IMR-90 (cell line): ENCODE measurements at regions not wholly inside any gene's neighbourhood (a gene's known extent, or its start where the extent isn't known, plus 50 kb on each side); places are given as distances from the start of the nearest gene placed in this dataset.

ENCODE experiments used
- ATAC-seq: fragments of 200-7000 bp; cut with Tn5 transposase; 2 replicates; pipeline ENCODE4 v1.9.1; 2020; ENCODE audit warnings: low read depth, mild to moderate bottlenecking, moderate library complexity
- BruUV-seq: library from RNA; stranded (reverse); fragments of 400-500 nt; replicated peaks from 2 replicates; lab custom pipeline; 2021; lab: Mats Ljungman, UMichigan
- CTCF ChIA-PET: fragments of 300-600 bp; formaldehyde crosslinking; extraction: SDS; loops from one replicate; lab custom pipeline; 2021; ENCODE audit warnings: antibody characterized with exemption; lab: Yijun Ruan, JAX
- POLR2A ChIA-PET: fragments of 300-600 bp; sonication (Branson Sonifier 250); formaldehyde crosslinking; loops from one replicate; lab custom pipeline; 2022; ENCODE audit warnings: antibody characterized with exemption; ENCODE audit not compliant: unreplicated experiment; lab: Charles Lee
- DNase-seq: peaks from one replicate; pipeline ENCODE4 v3.0.0; 2013
- H2AFZ ChIP-seq: replicated peaks from 2 replicates; pipeline ENCODE3; 2013; ENCODE audit warnings: low read length, mild to moderate bottlenecking; ENCODE audit not compliant: poor library complexity
- H2AK5ac ChIP-seq: 2 replicates; pipeline ENCODE4 v1.6.1; 2013; ENCODE audit warnings: low read depth, low read length, inconsistent platforms
- H2AK9ac ChIP-seq: replicated peaks from 2 replicates; pipeline ENCODE3; 2013; ENCODE audit warnings: mild to moderate bottlenecking, low read depth, low read length, moderate library complexity; ENCODE audit not compliant: poor library complexity
- H2BK120ac ChIP-seq: 2 replicates; pipeline ENCODE4 v1.6.1; 2013; ENCODE audit warnings: low read depth, low read length, inconsistent platforms
- H2BK15ac ChIP-seq: 3 replicates; pipeline ENCODE4 v1.6.1; 2013; ENCODE audit warnings: low read depth, low read length, inconsistent platforms
- H2BK20ac ChIP-seq: 2 replicates; pipeline ENCODE4 v1.6.1; 2013; ENCODE audit warnings: low read depth, mild to moderate bottlenecking, inconsistent platforms, low read length, moderate library complexity
- H2BK5ac ChIP-seq: 2 replicates; pipeline ENCODE4 v1.6.1; 2013; ENCODE audit warnings: mild to moderate bottlenecking, low read depth, low read length, inconsistent platforms; ENCODE audit not compliant: poor library complexity, severe bottlenecking
- H3K14ac ChIP-seq: replicated peaks from 2 replicates; pipeline ENCODE4 v1.6.1; 2013; ENCODE audit warnings: low read depth, low read length, inconsistent platforms
- H3K18ac ChIP-seq: 2 replicates; pipeline ENCODE4 v1.6.1; 2013; ENCODE audit warnings: low read depth, low read length, control low read depth
- H3K23ac ChIP-seq: 2 replicates; pipeline ENCODE4 v1.6.1; 2013; ENCODE audit warnings: low read depth, low read length, inconsistent platforms
- H3K27ac ChIP-seq: 2 replicates; pipeline ENCODE4 v1.5.1; 2013; ENCODE audit warnings: mild to moderate bottlenecking, control low read depth, low read length; ENCODE audit not compliant: insufficient read depth
- H3K27me3 ChIP-seq: 2 replicates; pipeline ENCODE4 v1.6.1; 2013; ENCODE audit warnings: low read length; ENCODE audit not compliant: control insufficient read depth, insufficient read depth
- H3K36me3 ChIP-seq: 2 replicates; pipeline ENCODE4 v1.6.1; 2013; ENCODE audit warnings: low read length, mixed read lengths; ENCODE audit not compliant: control insufficient read depth, insufficient read depth
- H3K4ac ChIP-seq: 2 replicates; pipeline ENCODE4 v1.6.1; 2013; ENCODE audit warnings: low read depth, low read length, inconsistent platforms
- H3K4me1 ChIP-seq: 2 replicates; pipeline ENCODE4 v1.6.1; 2013; ENCODE audit warnings: low read length, mixed read lengths; ENCODE audit not compliant: control insufficient read depth, insufficient read depth
- H3K4me2 ChIP-seq: 2 replicates; pipeline ENCODE4 v1.6.1; 2013; ENCODE audit warnings: low read depth, mild to moderate bottlenecking, control low read depth, low read length, moderate library complexity
- H3K4me3 ChIP-seq: 2 replicates; pipeline ENCODE4 v1.5.1; 2013; ENCODE audit warnings: low read depth, mild to moderate bottlenecking, control low read depth, low read length, moderate library complexity; ENCODE audit not compliant: insufficient read depth
- H3K56ac ChIP-seq: 2 replicates; pipeline ENCODE4 v1.6.1; 2013; ENCODE audit warnings: low read length, inconsistent platforms; ENCODE audit not compliant: insufficient read depth; ENCODE audit errors: extremely low read depth
- H3K79me1 ChIP-seq, 2 experiments: 2 replicates each; pipeline ENCODE4 v1.6.1; 2013; ENCODE audit warnings: low read length in 2 of 2, inconsistent platforms in 1 of 2, low read depth in 1 of 2
- H3K9ac ChIP-seq: 2 replicates; pipeline ENCODE4 v1.6.1; 2013; ENCODE audit warnings: low read depth, low read length, control low read depth
- H3K9me1 ChIP-seq: 2 replicates; pipeline ENCODE4 v1.6.1; 2013; ENCODE audit warnings: low read length, inconsistent platforms; ENCODE audit not compliant: insufficient read depth
- H3K9me3 ChIP-seq: 2 replicates; pipeline ENCODE4 v1.6.1; 2013; ENCODE audit warnings: low read length; ENCODE audit not compliant: control insufficient read depth, insufficient read depth
- H4K20me1 ChIP-seq: 2 replicates; pipeline ENCODE4 v1.6.1; 2013; ENCODE audit warnings: low read length, inconsistent platforms; ENCODE audit not compliant: insufficient read depth
- H4K5ac ChIP-seq: 2 replicates; pipeline ENCODE4 v1.6.1; 2013; ENCODE audit warnings: mild to moderate bottlenecking, low read depth, low read length, control low read depth
- H4K8ac ChIP-seq, 2 experiments: 2 replicates each; pipeline ENCODE4 v1.6.1; 2013; ENCODE audit warnings: low read depth in 2 of 2, low read length in 2 of 2, control low read depth in 1 of 2, inconsistent platforms in 1 of 2
- H4K91ac ChIP-seq: 2 replicates; pipeline ENCODE4 v1.6.1; 2013; ENCODE audit warnings: low read depth, low read length, inconsistent platforms; ENCODE audit not compliant: insufficient read depth
- BHLHE40 ChIP-seq: fragments of 150-350 bp; IDR thresholded peaks from 2 replicates; pipeline ENCODE4 v1.6.1; 2016; ENCODE audit warnings: mild to moderate bottlenecking, low read depth, low read length
- CEBPB ChIP-seq: IDR thresholded peaks from 2 replicates; pipeline ENCODE4 v1.6.1; 2012; ENCODE audit warnings: low read depth, low read length, improper control_type of control experiment
- CHD1 ChIP-seq: IDR thresholded peaks from 2 replicates; pipeline ENCODE4 v1.6.1; 2012; ENCODE audit warnings: low read depth, low read length, improper control_type of control experiment
- FOS ChIP-seq: fragments of 150-350 bp; IDR thresholded peaks from 2 replicates; pipeline ENCODE4 v1.6.1; 2016; ENCODE audit warnings: low read depth, low read length
- MAFK ChIP-seq: IDR thresholded peaks from 2 replicates; pipeline ENCODE4 v1.6.1; 2012; ENCODE audit warnings: low read depth, low read length, improper control_type of control experiment
- MAZ ChIP-seq: IDR thresholded peaks from 2 replicates; pipeline ENCODE4 v1.6.1; 2012; ENCODE audit warnings: low read depth, mild to moderate bottlenecking, low read length, improper control_type of control experiment, moderate library complexity, borderline replicate concordance
- MXI1 ChIP-seq: IDR thresholded peaks from 2 replicates; pipeline ENCODE4 v1.6.1; 2012; ENCODE audit warnings: low read depth, mild to moderate bottlenecking, low read length, moderate library complexity, borderline replicate concordance
- NFE2L2 ChIP-seq: fragments of 150-350 bp; IDR thresholded peaks from 2 replicates; pipeline ENCODE4 v1.6.1; 2016; ENCODE audit warnings: low read depth, mild to moderate bottlenecking, low read length
- POLR2A ChIP-seq: IDR thresholded peaks from 2 replicates; pipeline ENCODE4 v1.6.1; 2012; ENCODE audit warnings: mild to moderate bottlenecking, low read depth, low read length
- RAD21 ChIP-seq: IDR thresholded peaks from 2 replicates; pipeline ENCODE4 v1.6.1; 2012; ENCODE audit warnings: low read length, improper control_type of control experiment
- RCOR1 ChIP-seq: IDR thresholded peaks from 2 replicates; pipeline ENCODE4 v1.6.1; 2012; ENCODE audit warnings: mild to moderate bottlenecking, low read length, improper control_type of control experiment; ENCODE audit not compliant: insufficient replicate concordance
- RFX5 ChIP-seq: IDR thresholded peaks from 2 replicates; pipeline ENCODE4 v1.8.0; 2012; ENCODE audit warnings: low read depth, mild to moderate bottlenecking, low read length, moderate library complexity
- SMC3 ChIP-seq: fragments of 150-350 bp; IDR thresholded peaks from 2 replicates; pipeline ENCODE4 v1.6.1; 2016; ENCODE audit warnings: low read depth, mild to moderate bottlenecking, antibody characterized with exemption, low read length, moderate library complexity
- WGBS, 2 experiments: methylation state at CpG; one replicate each; pipeline versions ENCODE4 v1.1.5 to v1.1.7; 2013; ENCODE audit warnings: missing lambda C conversion rate in 2 of 2; ENCODE audit not compliant: insufficient read length in 1 of 2; ENCODE audit errors: extremely low coverage in 2 of 2; 5-methylcytosine and 5-hydroxymethylcytosine counted together
- dilution Hi-C: fragments of 300-500 bp; cut with HindIII; formaldehyde crosslinking; loops from one replicate; pipeline ENCODE4 v1.14.3; 2018; ENCODE audit warnings: low sequenced_read_pairs; ENCODE audit not compliant: unreplicated experiment
- in situ Hi-C: fragments of 300-500 bp; cut with MboI; formaldehyde crosslinking; loops from 3 replicates; pipeline ENCODE4 v1.14.3; 2019; ENCODE audit warnings: low sequenced_read_pairs, inconsistent platforms, mixed read lengths
- intact Hi-C: fragments of 100-400 bp; cut with micrococcal nuclease; formaldehyde crosslinking; loops from 2 replicates; pipeline ENCODE4 v1.10.0; 2022
- TF ChIP-seq, protein P1 (sequence below): fragments of 150-350 bp; IDR thresholded peaks from 2 replicates; pipeline ENCODE4 v1.6.1; 2016; ENCODE audit warnings: low read depth, mild to moderate bottlenecking, low read length, moderate library complexity, borderline replicate concordance
- TF ChIP-seq, protein P2 (sequence below): fragments of 150-350 bp; IDR thresholded peaks from 2 replicates; pipeline ENCODE4 v1.6.1; 2017; ENCODE audit warnings: mild to moderate bottlenecking, antibody characterized with exemption, low read length, low read depth
- TF ChIP-seq, protein P3 (sequence below): conservative IDR thresholded peaks from 2 replicates; pipeline ENCODE4 v1.5.1; 2012; ENCODE audit warnings: mild to moderate bottlenecking, low read depth, low read length, improper control_type of control experiment

DNA sequence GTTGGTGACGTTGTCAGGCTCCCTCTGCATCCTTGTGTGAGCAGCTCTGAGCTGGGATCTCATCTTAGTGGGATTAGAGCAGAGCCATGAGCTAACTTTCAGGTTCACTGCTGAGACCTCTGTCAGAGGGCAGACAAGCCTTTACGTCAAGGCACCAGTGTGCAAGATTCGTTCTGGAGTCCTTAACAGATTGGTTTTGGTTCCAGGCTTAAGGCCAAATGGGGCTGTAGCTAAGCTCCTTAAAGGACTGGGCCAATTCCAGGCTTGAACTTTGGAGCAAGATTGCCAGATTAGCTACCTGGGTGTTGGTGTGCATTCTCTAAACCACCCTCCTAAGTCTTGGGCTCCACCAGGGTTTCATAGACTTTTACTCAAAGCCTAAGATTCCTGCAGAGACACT is 52.6 kb upstream of the PDC start:
- H3K4me3 ChIP-seq = no peak overlapping the region
- H4K91ac ChIP-seq = no peak overlapping the region; the same call in 1 of the 2 replicates
- peak overlapping the region; percentile 57 for H2AFZ ChIP-seq
- CTCF ChIA-PET = interaction anchor here (0.6 kb wide), 1 partner anchor 175 kb away, joined by 3 read pairs; no protein-coding TSS in a partner anchor
- POLR2A ChIA-PET = no interaction called here
- no peak overlapping the region for H3K56ac ChIP-seq
- no peaks in the 10 kb centered on the region for H3K36me3 ChIP-seq
- H3K79me1 ChIP-seq = no peaks in the 10 kb centered on the region
- H3K4me2 ChIP-seq = no peak overlapping the region
- H3K27ac ChIP-seq = no peak overlapping the region
- no peak overlapping the region for H2BK15ac ChIP-seq
- H2BK20ac ChIP-seq = peak overlapping the region; percentile 9; the same call in 1 of the 2 replicates
- no peak overlapping the region for H3K4ac ChIP-seq
- TF ChIP-seq, protein P1, sequence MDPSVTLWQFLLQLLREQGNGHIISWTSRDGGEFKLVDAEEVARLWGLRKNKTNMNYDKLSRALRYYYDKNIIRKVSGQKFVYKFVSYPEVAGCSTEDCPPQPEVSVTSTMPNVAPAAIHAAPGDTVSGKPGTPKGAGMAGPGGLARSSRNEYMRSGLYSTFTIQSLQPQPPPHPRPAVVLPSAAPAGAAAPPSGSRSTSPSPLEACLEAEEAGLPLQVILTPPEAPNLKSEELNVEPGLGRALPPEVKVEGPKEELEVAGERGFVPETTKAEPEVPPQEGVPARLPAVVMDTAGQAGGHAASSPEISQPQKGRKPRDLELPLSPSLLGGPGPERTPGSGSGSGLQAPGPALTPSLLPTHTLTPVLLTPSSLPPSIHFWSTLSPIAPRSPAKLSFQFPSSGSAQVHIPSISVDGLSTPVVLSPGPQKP = no peak
- no peak for TF ChIP-seq NFE2L2
- TF ChIP-seq MAZ = no peak
- no peak for TF ChIP-seq CHD1
- TF ChIP-seq RCOR1 = no peak
- TF ChIP-seq MXI1 = no peak
- no peak for TF ChIP-seq BHLHE40
- TF ChIP-seq, protein P2, sequence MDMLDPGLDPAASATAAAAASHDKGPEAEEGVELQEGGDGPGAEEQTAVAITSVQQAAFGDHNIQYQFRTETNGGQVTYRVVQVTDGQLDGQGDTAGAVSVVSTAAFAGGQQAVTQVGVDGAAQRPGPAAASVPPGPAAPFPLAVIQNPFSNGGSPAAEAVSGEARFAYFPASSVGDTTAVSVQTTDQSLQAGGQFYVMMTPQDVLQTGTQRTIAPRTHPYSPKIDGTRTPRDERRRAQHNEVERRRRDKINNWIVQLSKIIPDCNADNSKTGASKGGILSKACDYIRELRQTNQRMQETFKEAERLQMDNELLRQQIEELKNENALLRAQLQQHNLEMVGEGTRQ = no peak
- no peak for TF ChIP-seq FOS
- TF ChIP-seq SMC3 = no peak
- no peak for TF ChIP-seq CEBPB
- no peak for TF ChIP-seq MAFK
- TF ChIP-seq, protein P3, sequence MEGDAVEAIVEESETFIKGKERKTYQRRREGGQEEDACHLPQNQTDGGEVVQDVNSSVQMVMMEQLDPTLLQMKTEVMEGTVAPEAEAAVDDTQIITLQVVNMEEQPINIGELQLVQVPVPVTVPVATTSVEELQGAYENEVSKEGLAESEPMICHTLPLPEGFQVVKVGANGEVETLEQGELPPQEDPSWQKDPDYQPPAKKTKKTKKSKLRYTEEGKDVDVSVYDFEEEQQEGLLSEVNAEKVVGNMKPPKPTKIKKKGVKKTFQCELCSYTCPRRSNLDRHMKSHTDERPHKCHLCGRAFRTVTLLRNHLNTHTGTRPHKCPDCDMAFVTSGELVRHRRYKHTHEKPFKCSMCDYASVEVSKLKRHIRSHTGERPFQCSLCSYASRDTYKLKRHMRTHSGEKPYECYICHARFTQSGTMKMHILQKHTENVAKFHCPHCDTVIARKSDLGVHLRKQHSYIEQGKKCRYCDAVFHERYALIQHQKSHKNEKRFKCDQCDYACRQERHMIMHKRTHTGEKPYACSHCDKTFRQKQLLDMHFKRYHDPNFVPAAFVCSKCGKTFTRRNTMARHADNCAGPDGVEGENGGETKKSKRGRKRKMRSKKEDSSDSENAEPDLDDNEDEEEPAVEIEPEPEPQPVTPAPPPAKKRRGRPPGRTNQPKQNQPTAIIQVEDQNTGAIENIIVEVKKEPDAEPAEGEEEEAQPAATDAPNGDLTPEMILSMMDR = no peak
- TF ChIP-seq POLR2A = no peak
- no peak for TF ChIP-seq RFX5
- TF ChIP-seq RAD21 = no peak
- 90% methylated on average over 3 of the region's 3 CpGs; no CpG with 5 or more reads in 1 of the 2 experiments for WGBS, 2 experiments
- H2BK120ac ChIP-seq = no peak overlapping the region
- no peak overlapping the region for H2BK5ac ChIP-seq
- DNase-seq (no peak), ATAC-seq (no peak)
- in situ Hi-C loops (no loop called here), intact Hi-C loops (no loop called here), dilution Hi-C loops (no loop called here)
- no peak overlapping the region for H2AK9ac ChIP-seq
- peaks cover 10% of the 10 kb centered on the region; the same call in 1 of the 2 replicates for H3K9me1 ChIP-seq
- no peaks in the 10 kb centered on the region for H4K20me1 ChIP-seq
- H3K4me1 ChIP-seq = no peaks in the 10 kb centered on the region; the same call in none of the 2 replicates
- no peak overlapping the region for H4K8ac ChIP-seq
- no peaks in the 10 kb centered on the region for H3K27me3 ChIP-seq
- no peak overlapping the region for H3K9ac ChIP-seq
- no peak overlapping the region for H4K5ac ChIP-seq
- no TSS peak for BruUV-seq
- no peak overlapping the region for H3K14ac ChIP-seq
- H3K23ac ChIP-seq = no peak overlapping the region
- H3K9me3 ChIP-seq = no peaks in the 10 kb centered on the region
- H2AK5ac ChIP-seq = no peak overlapping the region
- no peak overlapping the region for H3K18ac ChIP-seq
